ENCODE measurements at regions not wholly inside any gene's neighbourhood (a gene's known extent, or its start where the extent isn't known, plus 50 kb on each side); places are given as distances from the start of the nearest gene placed in this dataset.

DNA sequence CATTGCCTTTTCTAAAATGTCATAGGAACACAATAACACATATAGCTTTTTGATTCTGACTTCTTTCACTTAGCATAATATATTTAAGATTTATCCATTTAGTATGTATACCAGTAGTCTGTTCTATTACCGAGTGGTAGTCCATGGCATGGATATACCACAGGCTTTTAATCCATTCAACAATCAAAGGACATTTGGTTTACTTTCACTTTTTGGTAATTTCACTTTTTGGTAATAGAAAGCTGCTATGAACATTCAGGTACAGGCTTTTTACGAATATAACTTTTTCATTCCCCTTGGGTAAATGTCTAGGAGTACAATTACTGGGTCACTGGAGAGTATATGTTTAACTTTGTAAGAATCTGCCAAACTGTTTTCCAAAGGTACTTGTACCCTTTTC is 100.7 kb upstream of the PRICKLE1 start (continued):
- TF ChIP-seq ZBTB4 (CRISPR knock-in tag; IDR thresholded peaks at IDR 0.05) (no peak), SMAD5 (IDR thresholded peaks at IDR 0.05; ENCODE audit: low read depth) (no peak), MYC (IDR thresholded peaks at IDR 0.05; ENCODE audit: insufficient read depth, insufficient read length, insufficient replicate concordance, low read length, severe bottlenecking) (no peak), POU2F2 (IDR thresholded peaks at IDR 0.05; ENCODE audit: borderline replicate concordance, low read depth, low read length) (no peak), ZNF207 (IDR thresholded peaks at IDR 0.05; ENCODE audit: borderline replicate concordance) (no peak)

DNA sequence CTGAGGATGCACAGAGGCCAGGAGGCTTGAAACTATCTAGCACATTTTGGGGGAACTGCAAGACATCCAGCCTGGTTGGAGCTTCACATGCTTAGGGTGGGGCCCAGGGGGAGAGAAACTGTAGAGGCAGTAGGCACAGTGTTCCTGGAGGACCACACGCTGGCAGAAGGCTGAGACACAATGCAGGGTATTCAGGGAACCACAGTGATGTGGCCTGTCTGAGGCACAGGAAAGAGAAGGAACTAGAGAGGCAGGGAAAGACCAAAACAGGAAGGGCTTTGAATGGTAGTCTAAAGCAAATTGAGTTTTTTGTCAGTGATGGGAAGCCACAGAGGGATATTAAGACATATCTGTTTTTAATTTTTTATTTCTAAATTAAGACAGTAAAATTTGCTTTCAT is 100.2 kb upstream of the PRICKLE1 start:
- Histone ChIP-seq H3K4me3 (no peak overlapping the region), H3K27ac (ENCODE audit: control insufficient read depth, insufficient read depth) (no peak overlapping the region), H2AFZ (ENCODE audit: control insufficient read depth, low read depth, low read length) (no peak overlapping the region), H4K20me1 (ENCODE audit: control insufficient read depth, insufficient read depth) (no peaks in the 10 kb centered on the region), H3K79me2 (ENCODE audit: control insufficient read depth, insufficient read depth, low read length) (no peaks in the 10 kb centered on the region), H3K9ac (ENCODE audit: control insufficient read depth, insufficient read depth, low read length) (no peak overlapping the region), H3K36me3 (ENCODE audit: control insufficient read depth in 2 of 2, insufficient read depth in 2 of 2, low read length in 1 of 2) (no peaks in the 10 kb centered on the region), H3K4me1 (ENCODE audit: control insufficient read depth, insufficient read depth, low read length) (no peaks in the 10 kb centered on the region), H3K4me2 (ENCODE audit: control insufficient read depth, insufficient read depth) (no peak overlapping the region), H3K27me3 (replicated peaks in 1 of 2; ENCODE audit: control insufficient read depth in 2 of 2, insufficient read depth in 2 of 2, low read length in 1 of 2) (no peaks in the 10 kb centered on the region; a peak in 1 of 4 replicates), H3K9me3 (replicated peaks; ENCODE audit: control insufficient read depth, insufficient read depth, low read length) (no peaks in the 10 kb centered on the region)
- in situ Hi-C loops (cut with MboI) (no loop called here), intact Hi-C loops (cut with micrococcal nuclease; ENCODE audit: unreplicated experiment) (loop anchor here (10.0 kb wide), 1 partner anchor 185 kb away; no protein-coding TSS in a partner anchor)
- 0% methylated on average over 1 of the region's 1 CpG for WGBS (ENCODE audit: insufficient coverage, insufficient replicate concordance, low lambda C conversion rate, missing lambda C conversion rate)
- no peak for FAIRE-seq
- RAD21 ChIA-PET (ENCODE audit: unreplicated experiment), result no interaction called here
- BruUV-seq (replicated peaks), result no TSS peak
- POLR2A ChIA-PET, result no interaction called here
- no peak for DNase-seq (ENCODE audit: low read depth, low spot score)
- CTCF ChIA-PET, result interaction anchor here (0.6 kb wide), 1 partner anchor 1096 kb away, joined by 3 read pairs; no protein-coding TSS in a partner anchor
- ATAC-seq, result no peak
- TF ChIP-seq E4F1 (IDR thresholded peaks at IDR 0.05; ENCODE audit: borderline replicate concordance, partially characterized antibody), result no peak
- no peak for TF ChIP-seq STAT1 (conservative IDR thresholded peaks at IDR 0.05)
- TF ChIP-seq, protein P1, sequence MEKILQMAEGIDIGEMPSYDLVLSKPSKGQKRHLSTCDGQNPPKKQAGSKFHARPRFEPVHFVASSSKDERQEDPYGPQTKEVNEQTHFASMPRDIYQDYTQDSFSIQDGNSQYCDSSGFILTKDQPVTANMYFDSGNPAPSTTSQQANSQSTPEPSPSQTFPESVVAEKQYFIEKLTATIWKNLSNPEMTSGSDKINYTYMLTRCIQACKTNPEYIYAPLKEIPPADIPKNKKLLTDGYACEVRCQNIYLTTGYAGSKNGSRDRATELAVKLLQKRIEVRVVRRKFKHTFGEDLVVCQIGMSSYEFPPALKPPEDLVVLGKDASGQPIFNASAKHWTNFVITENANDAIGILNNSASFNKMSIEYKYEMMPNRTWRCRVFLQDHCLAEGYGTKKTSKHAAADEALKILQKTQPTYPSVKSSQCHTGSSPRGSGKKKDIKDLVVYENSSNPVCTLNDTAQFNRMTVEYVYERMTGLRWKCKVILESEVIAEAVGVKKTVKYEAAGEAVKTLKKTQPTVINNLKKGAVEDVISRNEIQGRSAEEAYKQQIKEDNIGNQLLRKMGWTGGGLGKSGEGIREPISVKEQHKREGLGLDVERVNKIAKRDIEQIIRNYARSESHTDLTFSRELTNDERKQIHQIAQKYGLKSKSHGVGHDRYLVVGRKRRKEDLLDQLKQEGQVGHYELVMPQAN (conservative IDR thresholded peaks at IDR 0.05), result no peak
- no peak for TF ChIP-seq POLR2AphosphoS5 (IDR thresholded peaks at IDR 0.05; ENCODE audit: low read length)
- TF ChIP-seq CHD4 (IDR thresholded peaks at IDR 0.05), result no peak
- no peak for TF ChIP-seq RB1 (IDR thresholded peaks at IDR 0.05; ENCODE audit: borderline replicate concordance)
- no peak for TF ChIP-seq FOS (IDR thresholded peaks at IDR 0.05; ENCODE audit: borderline replicate concordance, extremely low read depth, insufficient read length)
- SMC1A ChIA-PET (ENCODE audit: uncharacterized antibody, unreplicated experiment), result no interaction called here

Measured in GM12878 (cell line).